ENCODE measurements at regions not wholly inside any gene's neighbourhood (a gene's known extent, or its start where the extent isn't known, plus 50 kb on each side); places are given as distances from the start of the nearest gene placed in this dataset.

DNA sequence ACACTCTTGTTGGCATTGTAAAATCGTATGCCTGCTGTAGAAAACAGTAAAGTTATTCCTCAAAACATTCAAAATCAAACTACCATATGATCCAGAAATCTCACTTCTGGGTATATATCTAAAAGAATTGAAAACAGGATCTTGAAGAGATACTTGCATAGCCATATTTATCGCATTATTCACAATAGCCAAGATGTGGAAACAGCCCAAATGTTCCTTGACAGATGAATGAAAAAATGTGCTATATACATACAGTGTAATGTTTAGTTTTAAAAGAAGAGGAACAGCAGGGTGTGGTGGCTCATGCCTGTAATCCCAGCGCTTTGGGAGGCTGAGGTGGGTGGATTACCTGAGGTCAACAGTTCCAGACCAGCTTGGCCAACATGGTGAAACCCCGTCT is 234.1 kb upstream of the DAB2 start:
- TF ChIP-seq, protein P1, sequence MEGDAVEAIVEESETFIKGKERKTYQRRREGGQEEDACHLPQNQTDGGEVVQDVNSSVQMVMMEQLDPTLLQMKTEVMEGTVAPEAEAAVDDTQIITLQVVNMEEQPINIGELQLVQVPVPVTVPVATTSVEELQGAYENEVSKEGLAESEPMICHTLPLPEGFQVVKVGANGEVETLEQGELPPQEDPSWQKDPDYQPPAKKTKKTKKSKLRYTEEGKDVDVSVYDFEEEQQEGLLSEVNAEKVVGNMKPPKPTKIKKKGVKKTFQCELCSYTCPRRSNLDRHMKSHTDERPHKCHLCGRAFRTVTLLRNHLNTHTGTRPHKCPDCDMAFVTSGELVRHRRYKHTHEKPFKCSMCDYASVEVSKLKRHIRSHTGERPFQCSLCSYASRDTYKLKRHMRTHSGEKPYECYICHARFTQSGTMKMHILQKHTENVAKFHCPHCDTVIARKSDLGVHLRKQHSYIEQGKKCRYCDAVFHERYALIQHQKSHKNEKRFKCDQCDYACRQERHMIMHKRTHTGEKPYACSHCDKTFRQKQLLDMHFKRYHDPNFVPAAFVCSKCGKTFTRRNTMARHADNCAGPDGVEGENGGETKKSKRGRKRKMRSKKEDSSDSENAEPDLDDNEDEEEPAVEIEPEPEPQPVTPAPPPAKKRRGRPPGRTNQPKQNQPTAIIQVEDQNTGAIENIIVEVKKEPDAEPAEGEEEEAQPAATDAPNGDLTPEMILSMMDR (conservative IDR thresholded peaks at IDR 0.05) = no peak
- TF ChIP-seq ZFX (IDR thresholded peaks at IDR 0.05) = no peak
